Fibroblast of lung (primary cell): ENCODE measurements at regions not wholly inside any gene's neighbourhood (a gene's known extent, or its start where the extent isn't known, plus 50 kb on each side); places are given as distances from the start of the nearest gene placed in this dataset.

Source experiments
- CTCF ChIP-seq, 2 donors: IDR thresholded peaks in 1 of 2; conservative IDR thresholded peaks in 1 of 2; 1 replicate in 1 of 2; 2 replicates in 1 of 2; pipeline ENCODE4 v1.5.1; 2011 to 2012; ENCODE audit warnings: low read length in 2 of 2, control low read depth in 1 of 2, inconsistent platforms in 1 of 2, low read depth in 1 of 2, mild to moderate bottlenecking in 1 of 2
- EZH2 ChIP-seq: IDR thresholded peaks from 2 replicates; pipeline ENCODE4 v1.5.1; 2012; ENCODE audit warnings: low read length, control low read depth, mild to moderate bottlenecking; ENCODE audit errors: missing control alignments

GRCh38 chr3:27945229-27945628 lies 223.1 kb upstream of the EOMES start:
- TF ChIP-seq EZH2 (no peak), CTCF (conservative IDR thresholded peaks at IDR 0.05 in 1 of 2, IDR thresholded peaks at IDR 0.05 in 1 of 2; ENCODE audit: low read depth in 1 of 2, low read length in 2 of 2) (no peak)
